Thoracic aorta (tissue), 2 donors: ENCODE measurements at regions not wholly inside any gene's neighbourhood (a gene's known extent, or its start where the extent isn't known, plus 50 kb on each side); places are given as distances from the start of the nearest gene placed in this dataset.

Experiments
- ATAC-seq: fragments of 150-250 bp; one replicate; pipeline ENCODE4 v1.8.0; 2017; ENCODE audit warnings: low read depth; ENCODE audit not compliant: insufficient number of reproducible peaks, low FRiP score
- DNase-seq: peaks from one replicate; pipeline ENCODE4 v3.0.0-alpha.2; 2020; ENCODE audit warnings: low spot score
- H3K27ac ChIP-seq, 2 donors: fragments of 200-600 bp; sonication (generic); 1 replicate in 1 of 2; 2 replicates in 1 of 2; pipeline ENCODE4 v1.5.1; 2016; ENCODE audit warnings: mild to moderate bottlenecking in 2 of 2, moderate library complexity in 2 of 2
- H3K27me3 ChIP-seq: fragments of 200-600 bp; sonication (generic); replicated peaks from 2 replicates; pipeline ENCODE4 v1.6.0; 2016; ENCODE audit warnings: mild to moderate bottlenecking; ENCODE audit not compliant: insufficient read depth
- H3K36me3 ChIP-seq: fragments of 200-600 bp; sonication (generic); one replicate; pipeline ENCODE4 v1.5.1; 2016
- H3K4me1 ChIP-seq, 2 donors: fragments of 200-600 bp; sonication (generic); 1 replicate in 1 of 2; 2 replicates in 1 of 2; pipeline versions ENCODE4 v1.5.1 to v1.6.0; 2016; ENCODE audit warnings: low read depth in 2 of 2, mild to moderate bottlenecking in 1 of 2; ENCODE audit not compliant: control insufficient read depth in 1 of 2
- H3K4me3 ChIP-seq: fragments of 200-600 bp; sonication (generic); 2 replicates; pipeline ENCODE4 v1.5.1; 2016; ENCODE audit warnings: mild to moderate bottlenecking
- H3K9me3 ChIP-seq: fragments of 200-600 bp; sonication (generic); 2 replicates; pipeline ENCODE4 v1.5.1; 2016
- TF ChIP-seq, protein P1 (sequence below): fragments of 200-600 bp; sonication (generic); IDR thresholded peaks from one replicate; pipeline ENCODE4 v1.5.1; 2019; ENCODE audit warnings: antibody characterized with exemption

DNA sequence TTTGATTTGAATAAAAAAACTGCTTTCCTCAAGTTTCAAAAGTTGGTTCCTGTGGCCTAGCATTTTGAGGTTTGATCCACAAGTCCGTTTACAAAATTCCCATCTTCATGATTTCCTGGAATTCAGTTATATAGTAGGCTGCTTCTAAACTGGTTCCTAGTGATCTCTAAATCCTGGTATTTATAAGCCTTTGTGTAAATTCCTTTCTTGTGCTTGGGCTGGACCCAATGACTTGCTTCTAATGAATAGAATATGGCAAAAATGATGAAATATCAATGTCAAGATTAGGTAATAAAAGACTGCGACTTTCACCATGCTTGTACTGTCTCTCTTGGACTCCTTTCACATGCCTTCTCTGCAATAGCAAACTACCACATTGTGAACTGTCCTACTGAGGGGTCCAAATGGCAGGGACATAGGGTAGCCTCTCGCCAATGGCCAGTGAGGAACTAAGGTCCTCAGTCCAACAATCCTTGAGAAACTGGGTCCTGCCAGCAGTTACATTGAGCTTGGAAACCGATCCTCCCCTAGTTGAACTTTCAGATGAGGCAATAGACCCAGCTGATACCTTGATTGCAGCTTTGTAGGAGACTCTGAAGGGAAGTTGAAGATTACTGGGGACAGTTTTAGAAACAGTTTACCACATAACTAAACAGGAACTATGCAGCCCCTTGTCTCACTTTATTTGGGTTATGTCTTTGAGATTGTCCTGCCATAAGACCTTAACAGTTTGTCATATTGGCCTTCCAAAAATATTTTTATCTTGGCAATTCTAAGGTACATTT lies 303.9 kb upstream of the TBC1D5 start:
- ATAC-seq (no peak), DNase-seq (no peak)
- H3K4me1 ChIP-seq: no peaks in the 10 kb centered on the region
- no peak overlapping the region for H3K27ac ChIP-seq
- no peaks in the 10 kb centered on the region for H3K9me3 ChIP-seq
- no peak overlapping the region for H3K4me3 ChIP-seq
- no peaks in the 10 kb centered on the region for H3K27me3 ChIP-seq
- H3K36me3 ChIP-seq: no peaks in the 10 kb centered on the region
- TF ChIP-seq, protein P1, sequence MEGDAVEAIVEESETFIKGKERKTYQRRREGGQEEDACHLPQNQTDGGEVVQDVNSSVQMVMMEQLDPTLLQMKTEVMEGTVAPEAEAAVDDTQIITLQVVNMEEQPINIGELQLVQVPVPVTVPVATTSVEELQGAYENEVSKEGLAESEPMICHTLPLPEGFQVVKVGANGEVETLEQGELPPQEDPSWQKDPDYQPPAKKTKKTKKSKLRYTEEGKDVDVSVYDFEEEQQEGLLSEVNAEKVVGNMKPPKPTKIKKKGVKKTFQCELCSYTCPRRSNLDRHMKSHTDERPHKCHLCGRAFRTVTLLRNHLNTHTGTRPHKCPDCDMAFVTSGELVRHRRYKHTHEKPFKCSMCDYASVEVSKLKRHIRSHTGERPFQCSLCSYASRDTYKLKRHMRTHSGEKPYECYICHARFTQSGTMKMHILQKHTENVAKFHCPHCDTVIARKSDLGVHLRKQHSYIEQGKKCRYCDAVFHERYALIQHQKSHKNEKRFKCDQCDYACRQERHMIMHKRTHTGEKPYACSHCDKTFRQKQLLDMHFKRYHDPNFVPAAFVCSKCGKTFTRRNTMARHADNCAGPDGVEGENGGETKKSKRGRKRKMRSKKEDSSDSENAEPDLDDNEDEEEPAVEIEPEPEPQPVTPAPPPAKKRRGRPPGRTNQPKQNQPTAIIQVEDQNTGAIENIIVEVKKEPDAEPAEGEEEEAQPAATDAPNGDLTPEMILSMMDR: no peak

DNA sequence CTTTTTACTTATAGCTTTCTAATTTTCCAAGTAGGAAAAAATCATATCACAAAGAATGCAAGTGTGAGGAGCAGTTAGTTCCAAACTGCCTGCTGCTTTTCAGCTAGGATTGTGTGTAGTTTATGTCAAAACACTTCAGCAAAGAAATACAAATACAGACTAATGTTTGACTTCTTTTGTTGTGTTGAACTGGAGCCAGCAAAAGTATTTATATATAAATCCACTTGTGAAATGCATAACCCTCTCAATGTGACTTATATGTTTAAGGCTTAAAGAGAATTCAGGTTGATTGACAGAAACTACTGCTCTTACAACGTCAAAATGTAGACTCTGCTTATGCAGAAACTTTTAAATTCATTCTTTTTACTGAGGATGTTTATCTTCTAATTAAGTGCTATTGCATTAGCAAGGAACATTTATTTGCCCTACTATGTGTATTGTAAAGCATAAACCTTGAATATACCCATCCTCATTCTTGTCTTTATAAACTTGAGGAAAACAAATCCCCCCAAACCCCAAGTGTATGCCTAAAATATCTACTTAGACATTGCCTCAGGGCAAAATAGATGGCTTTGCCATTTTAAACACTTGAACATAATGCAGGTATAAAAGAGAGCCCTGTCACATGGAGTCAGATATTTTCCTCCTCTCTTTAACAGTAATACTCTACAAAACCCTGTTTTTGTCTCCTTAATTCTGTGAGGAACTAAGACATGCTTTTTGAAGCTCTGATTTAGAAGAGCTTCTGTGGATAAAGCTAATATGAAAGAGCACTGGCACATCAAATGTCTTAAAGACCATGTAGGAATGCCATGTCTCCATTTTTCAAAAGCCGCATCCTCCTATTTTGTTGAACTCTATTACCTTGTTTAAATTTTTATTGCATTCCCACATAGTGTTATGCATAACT lies 302.8 kb upstream of the TBC1D5 start:
- Histone ChIP-seq H3K27ac (no peak overlapping the region), H3K4me1 (no peaks in the 10 kb centered on the region), H3K27me3 (no peaks in the 10 kb centered on the region), H3K36me3 (no peaks in the 10 kb centered on the region), H3K4me3 (no peak overlapping the region), H3K9me3 (no peaks in the 10 kb centered on the region)
- DNase-seq (no peak), ATAC-seq (no peak)
- TF ChIP-seq, protein P1: no peak

DNA sequence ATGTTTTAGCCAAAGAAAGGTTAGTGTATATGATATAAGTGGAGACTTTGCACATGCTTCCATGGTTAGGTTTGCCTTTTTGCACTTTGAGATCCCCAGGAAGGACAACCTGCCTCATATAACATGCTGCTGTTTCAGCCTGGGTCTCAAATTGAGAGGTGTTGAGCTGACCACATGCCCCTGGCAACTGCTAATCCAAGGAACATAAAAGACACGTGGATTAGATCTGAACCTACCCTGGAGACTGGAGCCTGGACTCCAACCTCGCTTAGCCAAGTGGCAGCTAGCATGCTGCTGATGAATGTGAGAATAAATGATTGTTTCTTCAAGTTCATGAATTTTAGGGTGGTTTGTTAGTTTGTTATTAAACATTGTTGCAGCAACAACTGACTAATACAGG lies 301.8 kb upstream of the TBC1D5 start:
- Histone ChIP-seq H3K4me1 (no peaks in the 10 kb centered on the region), H3K27ac (no peak overlapping the region), H3K27me3 (no peaks in the 10 kb centered on the region), H3K9me3 (no peaks in the 10 kb centered on the region), H3K36me3 (no peaks in the 10 kb centered on the region), H3K4me3 (no peak overlapping the region)
- ATAC-seq: no peak
- no peak for DNase-seq
- TF ChIP-seq, protein P1: no peak

DNA sequence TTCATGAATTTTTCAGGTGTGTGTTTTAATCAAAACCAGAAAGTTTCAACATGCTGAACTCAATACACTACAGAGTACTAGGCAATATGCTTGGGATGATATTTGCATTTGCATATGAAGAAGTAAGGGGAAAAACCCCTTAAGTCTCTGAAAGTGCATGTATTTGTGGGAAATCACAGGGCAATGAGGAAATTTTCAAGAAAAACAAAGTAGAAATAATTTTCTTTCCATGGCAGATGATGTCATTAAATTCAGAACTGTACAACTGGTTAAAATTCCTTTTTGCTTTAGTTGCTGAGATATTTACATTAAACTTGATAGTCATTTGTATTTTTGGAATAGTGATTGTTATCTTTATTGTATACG lies 294.0 kb upstream of the TBC1D5 start:
- DNase-seq (no peak), ATAC-seq (no peak)
- Histone ChIP-seq H3K4me1 (no peaks in the 10 kb centered on the region), H3K4me3 (no peak overlapping the region), H3K9me3 (no peaks in the 10 kb centered on the region), H3K36me3 (no peaks in the 10 kb centered on the region), H3K27me3 (no peaks in the 10 kb centered on the region), H3K27ac (no peak overlapping the region)
- TF ChIP-seq, protein P1: no peak
